ENCODE measurements at regions not wholly inside any gene's neighbourhood (a gene's known extent, or its start where the extent isn't known, plus 50 kb on each side); places are given as distances from the start of the nearest gene placed in this dataset.

- DNase-seq: no peak
- Histone ChIP-seq H3K4me3 (no peak overlapping the region), H3K9me3 (no peaks in the 10 kb centered on the region), H3K4me1 (no peaks in the 10 kb centered on the region), H3K36me3 (no peaks in the 10 kb centered on the region), H3K27ac (no peak overlapping the region), H3K27me3 (ENCODE audit: low read depth) (no peaks in the 10 kb centered on the region)
- no peak for ATAC-seq
- no peak for TF ChIP-seq CTCF (IDR thresholded peaks at IDR 0.05)
- intact Hi-C loops (cut with DNase I): no loop called here
These were observed 394.0 kb downstream of the TEX13C start for GRCh38 chrX:125713633-125714032.

GRCh38 chrX:125727117-125727516 is 407.4 kb downstream of the TEX13C start:
- Histone ChIP-seq H3K9me3 (no peaks in the 10 kb centered on the region), H3K4me3 (no peak overlapping the region), H3K27me3 (ENCODE audit: low read depth) (no peaks in the 10 kb centered on the region), H3K4me1 (no peaks in the 10 kb centered on the region), H3K36me3 (no peaks in the 10 kb centered on the region), H3K27ac (no peak overlapping the region)
- intact Hi-C loops (cut with DNase I): no loop called here
- ATAC-seq (no peak), DNase-seq (no peak)
- no peak for TF ChIP-seq CTCF (IDR thresholded peaks at IDR 0.05)

GRCh38 chrX:125736008-125736729 is 416.5 kb downstream of the TEX13C start:
- no peak overlapping the region for H3K27ac ChIP-seq
- no peaks in the 10 kb centered on the region for H3K36me3 ChIP-seq
- no peak overlapping the region for H3K4me3 ChIP-seq
- no peaks in the 10 kb centered on the region for H3K27me3 ChIP-seq (ENCODE audit: low read depth)
- no peaks in the 10 kb centered on the region for H3K9me3 ChIP-seq
- ATAC-seq (no peak), DNase-seq (no peak)
- intact Hi-C loops (cut with DNase I): no loop called here
- TF ChIP-seq CTCF (IDR thresholded peaks at IDR 0.05): no peak
- no peaks in the 10 kb centered on the region for H3K4me1 ChIP-seq

- ATAC-seq: no peak
- intact Hi-C loops (cut with DNase I): no loop called here
- H3K9me3 ChIP-seq: no peaks in the 10 kb centered on the region
- H3K36me3 ChIP-seq: no peaks in the 10 kb centered on the region
- no peak for DNase-seq
- H3K4me1 ChIP-seq: no peaks in the 10 kb centered on the region
- no peak for TF ChIP-seq CTCF (IDR thresholded peaks at IDR 0.05)
- H3K27ac ChIP-seq: no peak overlapping the region
- no peak overlapping the region for H3K4me3 ChIP-seq
- H3K27me3 ChIP-seq (ENCODE audit: low read depth): no peaks in the 10 kb centered on the region
These were observed 423.1 kb downstream of the TEX13C start for GRCh38 chrX:125742811-125743210.

- H3K4me3 ChIP-seq: no peak overlapping the region
- ATAC-seq (no peak), DNase-seq (no peak)
- no peaks in the 10 kb centered on the region for H3K9me3 ChIP-seq
- H3K4me1 ChIP-seq: no peaks in the 10 kb centered on the region
- intact Hi-C loops (cut with DNase I): no loop called here
- TF ChIP-seq CTCF (IDR thresholded peaks at IDR 0.05): no peak
- no peaks in the 10 kb centered on the region for H3K27me3 ChIP-seq (ENCODE audit: low read depth)
- no peaks in the 10 kb centered on the region for H3K36me3 ChIP-seq
- H3K27ac ChIP-seq: no peak overlapping the region
These were observed 421.2 kb downstream of the DCAF12L2 start for GRCh38 chrX:125744914-125745313.

Data from lower lobe of right lung (tissue), 2 donors.